Mucosa of rectum (tissue), 2 donors: ENCODE measurements at regions not wholly inside any gene's neighbourhood (a gene's known extent, or its start where the extent isn't known, plus 50 kb on each side); places are given as distances from the start of the nearest gene placed in this dataset.

Source experiments
- H3K27ac ChIP-seq, 2 donors: one replicate each; pipeline ENCODE4 v1.7.0; 2013; ENCODE audit warnings: inconsistent platforms in 2 of 2, low read depth in 2 of 2, low read length in 2 of 2
- H3K27me3 ChIP-seq, 2 donors: one replicate each; pipeline ENCODE4 v1.7.0; 2013; ENCODE audit warnings: low read length in 2 of 2; ENCODE audit not compliant: control insufficient read depth in 2 of 2, insufficient read depth in 2 of 2
- H3K36me3 ChIP-seq, 2 donors: one replicate each; pipeline ENCODE4 v1.7.0; 2013; ENCODE audit warnings: low read length in 2 of 2; ENCODE audit not compliant: control insufficient read depth in 2 of 2, insufficient read depth in 2 of 2
- H3K4me1 ChIP-seq, 2 donors: one replicate each; pipeline ENCODE4 v1.7.0; 2013; ENCODE audit warnings: low read length in 2 of 2, mild to moderate bottlenecking in 1 of 2; ENCODE audit not compliant: control insufficient read depth in 2 of 2, insufficient read depth in 2 of 2
- H3K4me3 ChIP-seq, 2 donors: one replicate each; pipeline ENCODE4 v1.7.0; 2013; ENCODE audit warnings: low read length in 2 of 2
- H3K9ac ChIP-seq, 2 donors: one replicate each; pipeline ENCODE4 v1.7.0; 2013; ENCODE audit warnings: low read length in 2 of 2, low read depth in 1 of 2, mild to moderate bottlenecking in 1 of 2
- H3K9me3 ChIP-seq, 2 donors: one replicate each; pipeline ENCODE4 v1.7.0; 2013; ENCODE audit warnings: low read length in 2 of 2; ENCODE audit not compliant: control insufficient read depth in 2 of 2
- donor health status: healthy.
- donor health status: Normal muscosa, but diverticular disease.

DNA sequence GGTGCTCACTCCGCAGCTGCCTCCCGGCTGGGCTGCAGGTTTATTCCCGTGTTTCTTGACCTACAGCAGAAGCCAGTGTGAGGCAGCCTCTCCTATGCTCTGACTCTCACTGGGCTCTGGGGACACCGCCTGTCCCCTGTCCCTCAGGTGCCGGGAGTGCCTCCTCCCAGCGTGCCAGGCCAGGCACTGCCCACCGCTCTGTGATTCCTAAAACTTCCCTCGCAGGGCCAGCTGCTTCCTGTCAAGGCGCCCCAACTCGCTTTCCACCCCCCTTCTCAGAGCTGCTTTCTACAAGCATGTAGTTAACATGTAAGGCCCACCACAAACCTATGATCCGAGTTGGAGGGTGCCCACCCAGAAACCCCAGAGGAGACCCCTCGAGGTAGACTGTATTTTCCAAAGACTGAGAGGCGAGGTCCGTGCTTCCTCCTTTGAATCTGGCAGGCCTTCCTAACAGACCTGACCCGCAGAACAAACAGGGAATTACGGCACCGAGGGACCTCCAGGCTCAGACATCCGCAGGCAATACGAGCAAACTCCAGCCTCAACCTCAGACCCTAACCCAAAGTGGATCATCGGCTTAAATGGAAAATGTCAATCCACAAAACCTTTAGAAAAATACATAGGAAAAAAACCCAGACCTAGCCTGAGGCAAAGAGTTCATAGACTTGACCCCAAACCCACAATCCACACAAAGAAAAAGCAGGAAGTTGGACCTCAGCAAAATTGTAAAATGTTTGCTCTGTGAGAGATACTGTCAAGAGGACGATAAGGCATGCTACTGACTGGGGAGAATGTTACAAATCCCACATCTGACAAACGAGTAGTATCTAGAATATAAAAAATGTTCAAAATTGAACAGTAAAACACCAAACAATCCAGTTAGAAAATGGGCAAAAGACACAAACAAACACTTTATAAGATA lies 121.3 kb upstream of the IQSEC1 start:
- H3K27ac ChIP-seq: no peak overlapping the region
- H3K27me3 ChIP-seq: peaks cover 0 to 7% of the 10 kb centered on the region in 2 donors
- H3K4me1 ChIP-seq: no peaks in the 10 kb centered on the region
- no peak overlapping the region for H3K4me3 ChIP-seq
- H3K36me3 ChIP-seq: no peaks in the 10 kb centered on the region
- H3K9ac ChIP-seq: no peak overlapping the region
- H3K9me3 ChIP-seq: no peaks in the 10 kb centered on the region

DNA sequence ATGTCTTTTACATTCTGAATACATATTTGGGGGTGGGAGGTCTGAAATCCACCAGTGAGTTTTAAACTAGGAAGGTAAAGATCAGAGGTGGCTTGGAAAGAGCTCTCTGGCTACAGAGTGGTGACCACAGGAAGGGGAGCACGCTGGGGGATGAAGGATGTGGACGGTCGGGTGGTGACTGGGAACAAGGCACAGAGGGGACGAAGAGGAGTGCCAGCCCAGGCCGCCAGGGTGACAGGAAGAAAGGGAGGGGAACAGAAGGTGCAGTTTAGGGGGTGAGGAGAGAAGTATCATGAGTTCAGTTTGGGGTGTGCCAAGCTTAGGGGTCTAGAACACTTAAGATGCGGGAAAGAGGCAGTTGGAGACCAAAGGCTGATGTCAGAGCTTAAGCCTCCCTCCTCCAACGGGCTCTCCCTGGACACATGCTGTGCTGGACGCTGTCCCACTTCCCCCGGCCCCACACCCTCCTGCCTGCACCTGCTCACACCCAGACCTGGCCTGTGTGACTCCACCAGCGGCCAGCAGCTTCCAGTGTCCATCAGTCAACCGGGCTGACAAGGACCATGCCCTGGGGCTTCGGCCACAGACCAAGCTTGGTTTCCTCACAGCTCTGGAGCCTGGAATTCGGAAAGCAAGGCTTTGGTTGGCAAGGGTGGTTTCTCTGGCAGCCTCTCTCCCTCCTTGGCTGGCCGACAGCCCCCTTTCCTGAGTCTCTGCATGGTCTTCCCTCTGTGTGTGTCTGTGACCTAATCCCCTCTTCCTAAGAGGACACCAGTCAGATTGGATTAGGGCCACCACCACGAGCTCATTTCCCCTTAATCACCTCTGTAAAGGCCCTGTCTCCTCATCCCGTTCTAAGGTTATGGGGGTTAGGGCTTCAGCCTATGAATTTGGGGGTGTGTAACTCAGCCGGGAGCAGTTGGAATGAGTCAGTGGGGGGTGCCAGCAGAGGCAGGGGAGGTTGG lies 120.4 kb upstream of the IQSEC1 start:
- peaks cover 3 to 7% of the 10 kb centered on the region in 2 donors for H3K27me3 ChIP-seq

DNA sequence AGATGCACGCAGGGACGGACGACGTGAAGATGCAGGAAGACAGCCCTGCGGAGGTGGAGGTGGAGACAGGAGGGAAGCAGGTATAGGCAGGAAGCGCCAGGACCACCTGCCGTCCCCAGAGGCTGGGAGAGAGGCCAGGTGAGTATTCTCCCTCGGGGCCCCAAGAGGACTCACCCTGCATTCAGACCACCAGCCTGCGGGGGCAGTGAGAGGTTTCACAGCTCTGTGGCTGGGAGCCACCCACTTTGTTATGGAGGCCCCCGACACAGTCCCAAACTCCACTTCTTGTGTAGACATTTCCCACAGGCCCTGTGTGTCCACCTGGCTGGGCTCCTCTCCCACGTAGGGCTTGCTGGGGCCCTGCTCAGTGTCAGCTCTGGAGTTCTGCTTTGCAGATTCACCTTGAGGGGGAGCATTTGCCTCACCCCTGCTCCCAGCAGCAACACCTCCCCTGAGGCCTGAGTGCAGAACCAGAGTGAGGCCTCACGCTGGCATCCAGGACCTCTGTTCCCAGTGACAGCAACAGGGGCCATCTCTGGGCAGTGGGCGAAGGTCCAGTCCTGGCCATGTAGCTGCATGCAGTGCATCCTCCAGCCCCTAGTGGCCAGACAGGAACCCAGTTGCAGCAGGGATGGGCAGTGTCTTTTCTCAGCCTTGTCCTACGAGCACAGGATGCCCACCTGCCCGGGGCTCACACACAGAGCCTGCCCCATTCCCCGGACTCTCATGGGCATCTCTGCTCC lies 119.4 kb upstream of the IQSEC1 start:
- Histone ChIP-seq H3K4me3 (no peak overlapping the region), H3K4me1 (no peaks in the 10 kb centered on the region), H3K27me3 (peaks cover 3 to 7% of the 10 kb centered on the region in 2 donors), H3K9ac (no peak overlapping the region), H3K9me3 (no peaks in the 10 kb centered on the region), H3K27ac (no peak overlapping the region), H3K36me3 (no peaks in the 10 kb centered on the region)

More for the DNA sequence above, 120.4 kb upstream of the IQSEC1 start:
- no peak overlapping the region for H3K9ac ChIP-seq
- H3K9me3 ChIP-seq: no peaks in the 10 kb centered on the region
- H3K4me3 ChIP-seq: no peak overlapping the region
- no peaks in the 10 kb centered on the region for H3K4me1 ChIP-seq
- no peak overlapping the region for H3K27ac ChIP-seq
- H3K36me3 ChIP-seq: no peaks in the 10 kb centered on the region

DNA sequence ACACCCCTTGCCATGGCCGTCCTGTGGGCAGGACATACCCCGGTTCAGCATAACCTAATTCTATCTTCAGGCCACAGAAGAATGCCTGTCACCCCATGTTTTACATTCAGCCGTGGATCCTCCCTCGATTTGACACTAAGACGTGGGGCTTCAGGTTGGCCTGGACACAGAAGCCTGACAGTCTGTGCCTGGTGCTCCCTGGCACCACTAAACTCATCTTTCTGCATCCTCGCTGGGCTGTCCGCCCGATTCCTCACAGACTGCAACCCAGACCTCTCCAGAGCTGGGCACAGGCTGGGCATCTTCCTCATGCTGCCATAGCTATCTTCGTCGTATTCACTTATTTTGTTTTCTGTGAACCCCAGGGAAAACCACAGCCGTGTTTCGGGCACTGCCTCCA lies 117.8 kb upstream of the IQSEC1 start:
- Histone ChIP-seq H3K36me3 (no peaks in the 10 kb centered on the region), H3K4me1 (no peaks in the 10 kb centered on the region)

DNA sequence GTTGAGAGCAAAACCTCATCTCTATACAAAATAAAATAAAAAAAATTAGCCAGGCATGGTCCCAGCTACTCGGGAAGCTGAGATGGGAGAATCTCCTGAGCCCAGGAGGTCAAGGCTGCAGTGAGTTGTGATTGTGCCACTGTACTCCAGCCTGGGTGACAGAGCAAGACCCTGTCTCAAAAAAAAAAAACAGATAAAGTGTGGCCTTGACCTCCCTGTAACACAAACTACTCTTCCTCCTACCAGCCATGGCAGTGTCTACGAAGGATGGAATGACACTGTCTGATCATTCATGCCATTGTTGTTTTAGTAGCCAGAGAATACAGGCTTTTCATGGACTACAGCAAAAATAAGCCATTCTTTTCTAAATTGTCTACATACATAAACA lies 117.1 kb upstream of the IQSEC1 start:
- Histone ChIP-seq H3K9me3 (no peaks in the 10 kb centered on the region), H3K36me3 (no peaks in the 10 kb centered on the region), H3K4me3 (no peak overlapping the region), H3K9ac (no peak overlapping the region), H3K4me1 (no peaks in the 10 kb centered on the region), H3K27ac (no peak overlapping the region), H3K27me3 (peaks cover 3 to 6% of the 10 kb centered on the region in 2 donors)

More for the DNA sequence above, 117.8 kb upstream of the IQSEC1 start:
- peaks cover 3 to 7% of the 10 kb centered on the region in 2 donors for H3K27me3 ChIP-seq
- no peaks in the 10 kb centered on the region for H3K9me3 ChIP-seq
- no peak overlapping the region for H3K9ac ChIP-seq
- no peak overlapping the region for H3K4me3 ChIP-seq
- no peak overlapping the region for H3K27ac ChIP-seq

DNA sequence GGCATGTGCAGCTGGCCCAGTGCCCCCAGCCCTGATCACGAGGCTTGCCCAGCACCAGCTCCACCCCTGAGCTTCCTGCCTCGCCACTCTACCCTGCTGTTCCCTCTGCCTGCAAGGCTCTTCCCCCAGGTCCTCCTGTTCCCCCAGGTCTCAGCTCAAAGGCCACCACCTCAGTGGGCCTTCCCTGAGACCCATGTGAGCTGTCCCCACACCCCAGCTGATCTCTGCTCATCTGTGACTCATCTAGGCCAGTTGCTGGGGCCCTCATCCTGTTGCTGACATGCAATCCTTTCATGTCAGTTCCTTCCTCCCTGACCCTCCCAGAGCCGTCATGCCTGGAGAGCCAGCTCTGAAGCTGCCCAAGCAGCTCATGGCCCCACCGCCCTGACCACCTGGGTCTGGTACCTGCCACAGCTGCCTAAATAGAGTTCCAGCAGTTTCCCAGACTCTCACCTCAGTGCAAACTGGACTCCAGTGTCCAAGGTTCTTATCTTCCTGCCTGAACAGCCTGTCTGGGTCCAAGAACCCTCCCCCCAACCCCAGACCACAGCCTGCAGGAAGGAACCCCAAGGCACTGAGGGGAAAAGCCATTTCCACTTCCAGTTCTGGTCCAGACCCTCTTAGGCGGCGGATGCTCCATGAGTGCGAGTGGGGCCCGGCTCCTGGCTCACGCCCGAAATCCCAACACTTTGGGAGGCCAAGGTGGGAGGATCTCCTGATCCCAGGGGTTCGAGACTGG lies 116.6 kb upstream of the IQSEC1 start:
- Histone ChIP-seq H3K36me3 (no peaks in the 10 kb centered on the region), H3K9ac (no peak overlapping the region), H3K4me1 (no peaks in the 10 kb centered on the region), H3K27me3 (peaks cover under 1 to 3% of the 10 kb centered on the region in 2 donors), H3K4me3 (no peak overlapping the region), H3K9me3 (no peaks in the 10 kb centered on the region), H3K27ac (no peak overlapping the region)

DNA sequence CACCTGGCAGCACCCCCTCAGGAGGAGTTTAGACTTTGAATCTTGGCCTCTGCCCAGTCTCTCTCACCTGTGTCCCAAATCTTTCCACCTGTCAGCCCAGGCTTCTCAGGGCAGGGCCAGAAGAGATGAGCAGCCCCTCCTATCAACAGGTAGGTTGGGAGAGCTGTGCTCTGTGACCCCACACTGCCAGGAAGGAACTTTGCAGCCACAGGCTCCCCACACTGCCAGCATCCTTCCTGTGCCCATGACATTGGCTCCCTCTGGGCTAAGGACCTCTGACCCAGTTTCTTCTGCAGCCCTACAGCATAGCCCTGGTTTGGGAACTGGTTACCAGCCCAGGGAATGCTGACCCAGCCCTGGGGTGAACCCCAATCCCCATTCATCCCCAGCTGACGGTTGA lies 115.7 kb upstream of the IQSEC1 start:
- peaks cover 0 to 3% of the 10 kb centered on the region in 2 donors for H3K27me3 ChIP-seq
- no peak overlapping the region for H3K9ac ChIP-seq
- no peaks in the 10 kb centered on the region for H3K9me3 ChIP-seq
- no peak overlapping the region for H3K4me3 ChIP-seq
- H3K4me1 ChIP-seq: no peaks in the 10 kb centered on the region
- no peak overlapping the region for H3K27ac ChIP-seq
- H3K36me3 ChIP-seq: no peaks in the 10 kb centered on the region

DNA sequence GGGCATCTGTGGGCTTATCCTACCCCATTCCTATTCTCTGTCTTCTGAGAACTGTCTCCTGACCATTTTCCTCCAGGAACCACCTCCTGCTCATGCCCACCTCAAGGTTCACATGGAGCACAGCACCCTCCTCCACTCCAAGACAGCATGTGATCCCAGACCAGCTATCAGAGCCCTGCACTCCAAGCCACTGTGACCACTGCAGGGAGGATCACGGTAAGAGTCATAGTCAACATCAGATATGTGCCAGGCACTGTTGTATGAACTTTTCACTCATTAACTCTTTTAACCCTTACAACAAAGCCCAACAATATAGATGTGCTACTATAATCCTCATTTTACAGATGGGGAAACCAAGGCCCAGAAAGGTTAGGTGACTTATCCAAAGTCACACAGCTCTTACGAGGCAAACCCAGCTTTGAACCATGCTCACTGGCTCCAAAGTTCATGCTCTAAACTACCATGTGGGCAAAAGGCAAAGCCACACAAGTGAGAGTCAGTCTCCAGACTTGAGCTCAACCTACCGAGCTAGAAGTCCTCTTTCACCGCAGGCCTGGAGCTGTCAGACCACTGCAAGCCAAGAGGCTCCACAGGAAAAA lies 115.1 kb upstream of the IQSEC1 start:
- H3K9me3 ChIP-seq: no peaks in the 10 kb centered on the region
- peaks cover 0 to 3% of the 10 kb centered on the region in 2 donors for H3K27me3 ChIP-seq
- no peaks in the 10 kb centered on the region for H3K36me3 ChIP-seq
- H3K9ac ChIP-seq: no peak overlapping the region
- no peak overlapping the region for H3K27ac ChIP-seq
- H3K4me1 ChIP-seq: no peaks in the 10 kb centered on the region
- H3K4me3 ChIP-seq: no peak overlapping the region

DNA sequence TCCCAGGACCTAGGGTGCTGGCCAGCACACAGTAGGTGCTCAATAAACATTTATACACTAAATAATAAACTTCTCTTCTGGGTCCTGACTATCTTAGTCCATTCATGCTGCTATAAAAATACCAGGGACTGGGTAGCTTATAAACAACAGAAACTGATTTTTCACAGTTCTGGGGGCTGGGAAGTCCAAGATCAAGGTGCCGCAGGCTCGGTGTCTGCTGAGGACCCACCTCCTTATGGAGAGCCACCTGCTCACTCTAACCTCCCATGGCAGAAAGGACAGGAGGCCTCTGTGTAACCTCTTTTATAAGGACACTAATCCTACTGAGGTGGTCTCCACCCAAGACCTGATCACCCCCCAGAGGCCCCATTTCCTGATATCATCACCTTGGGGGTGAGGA lies 114.4 kb upstream of the IQSEC1 start:
- H3K27me3 ChIP-seq: peaks cover 0 to 3% of the 10 kb centered on the region in 2 donors
- H3K4me1 ChIP-seq: no peaks in the 10 kb centered on the region
- H3K9ac ChIP-seq: no peak overlapping the region
- H3K27ac ChIP-seq: no peak overlapping the region
- H3K4me3 ChIP-seq: no peak overlapping the region
- H3K9me3 ChIP-seq: no peaks in the 10 kb centered on the region
- H3K36me3 ChIP-seq: no peaks in the 10 kb centered on the region
